ENCODE measurements at regions not wholly inside any gene's neighbourhood (a gene's known extent, or its start where the extent isn't known, plus 50 kb on each side); places are given as distances from the start of the nearest gene placed in this dataset.

DNA sequence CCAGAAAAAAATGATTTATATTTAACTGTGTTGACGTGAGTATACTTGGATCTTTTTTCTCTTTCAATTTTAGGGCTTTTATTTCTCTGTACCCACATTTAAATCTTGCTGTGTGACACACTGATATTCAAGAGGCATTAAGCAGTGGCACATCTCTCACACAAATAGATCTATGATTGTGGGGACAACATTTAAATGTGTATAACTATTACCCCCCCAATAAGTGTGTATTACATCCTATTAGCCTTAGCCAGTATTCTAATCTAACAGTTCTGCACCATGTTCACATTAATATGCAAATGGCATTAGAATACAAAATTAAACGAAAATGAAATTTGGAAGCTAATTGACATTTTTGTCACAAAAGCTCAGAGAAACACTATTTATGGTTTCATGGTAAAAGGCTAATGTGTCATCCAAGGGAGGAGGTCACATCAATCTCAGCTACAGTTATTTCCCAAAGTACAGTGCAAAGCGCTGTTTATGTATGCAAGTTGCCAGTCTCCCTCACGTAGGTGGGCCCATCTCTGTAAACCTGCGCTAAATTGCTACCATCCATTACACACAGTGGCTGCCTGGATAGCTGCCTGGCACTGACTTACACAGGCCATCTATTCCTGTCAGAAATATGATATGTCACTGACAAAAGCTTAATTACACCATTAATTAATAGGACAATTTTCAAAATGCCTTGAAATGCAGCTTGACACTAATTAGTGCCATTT is 984.7 kb upstream of the PCDH9 start:
- TF ChIP-seq, protein P1, sequence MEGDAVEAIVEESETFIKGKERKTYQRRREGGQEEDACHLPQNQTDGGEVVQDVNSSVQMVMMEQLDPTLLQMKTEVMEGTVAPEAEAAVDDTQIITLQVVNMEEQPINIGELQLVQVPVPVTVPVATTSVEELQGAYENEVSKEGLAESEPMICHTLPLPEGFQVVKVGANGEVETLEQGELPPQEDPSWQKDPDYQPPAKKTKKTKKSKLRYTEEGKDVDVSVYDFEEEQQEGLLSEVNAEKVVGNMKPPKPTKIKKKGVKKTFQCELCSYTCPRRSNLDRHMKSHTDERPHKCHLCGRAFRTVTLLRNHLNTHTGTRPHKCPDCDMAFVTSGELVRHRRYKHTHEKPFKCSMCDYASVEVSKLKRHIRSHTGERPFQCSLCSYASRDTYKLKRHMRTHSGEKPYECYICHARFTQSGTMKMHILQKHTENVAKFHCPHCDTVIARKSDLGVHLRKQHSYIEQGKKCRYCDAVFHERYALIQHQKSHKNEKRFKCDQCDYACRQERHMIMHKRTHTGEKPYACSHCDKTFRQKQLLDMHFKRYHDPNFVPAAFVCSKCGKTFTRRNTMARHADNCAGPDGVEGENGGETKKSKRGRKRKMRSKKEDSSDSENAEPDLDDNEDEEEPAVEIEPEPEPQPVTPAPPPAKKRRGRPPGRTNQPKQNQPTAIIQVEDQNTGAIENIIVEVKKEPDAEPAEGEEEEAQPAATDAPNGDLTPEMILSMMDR (tag by site-specific recombination; IDR thresholded peaks at IDR 0.05): no peak
- TF ChIP-seq ZNF600 (tag by site-specific recombination; IDR thresholded peaks at IDR 0.05): no peak
- no peak for TF ChIP-seq YY1 (tag by site-specific recombination; IDR thresholded peaks at IDR 0.05)
- TF ChIP-seq, protein P2, sequence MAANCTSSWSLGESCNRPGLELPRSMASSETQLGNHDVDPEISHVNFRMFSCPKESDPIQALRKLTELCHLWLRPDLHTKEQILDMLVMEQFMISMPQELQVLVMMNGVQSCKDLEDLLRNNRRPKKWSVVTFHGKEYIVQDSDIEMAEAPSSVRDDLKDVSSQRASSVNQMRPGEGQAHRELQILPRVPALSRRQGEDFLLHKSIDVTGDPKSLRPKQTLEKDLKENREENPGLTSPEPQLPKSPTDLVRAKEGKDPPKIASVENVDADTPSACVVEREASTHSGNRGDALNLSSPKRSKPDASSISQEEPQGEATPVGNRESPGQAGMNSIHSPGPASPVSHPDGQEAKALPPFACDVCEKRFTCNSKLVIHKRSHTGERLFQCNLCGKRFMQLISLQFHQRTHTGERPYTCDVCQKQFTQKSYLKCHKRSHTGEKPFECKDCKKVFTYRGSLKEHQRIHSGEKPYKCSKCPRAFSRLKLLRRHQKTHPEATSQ (tag by site-specific recombination; IDR thresholded peaks at IDR 0.05): no peak
- no peak for TF ChIP-seq ZNF426 (tag by site-specific recombination; IDR thresholded peaks at IDR 0.05)
- TF ChIP-seq ZNF660 (tag by site-specific recombination; IDR thresholded peaks at IDR 0.05): no peak
- TF ChIP-seq PRDM1 (tag by site-specific recombination; IDR thresholded peaks at IDR 0.05): no peak
